Heart right ventricle (tissue), 16 donors: ENCODE measurements at regions not wholly inside any gene's neighbourhood (a gene's known extent, or its start where the extent isn't known, plus 50 kb on each side); places are given as distances from the start of the nearest gene placed in this dataset.

Experiments used
- ATAC-seq, 8 donors: fragments of 200-7000 bp; cut with Tn5 transposase; one replicate each; pipeline ENCODE4 v1.9.1; 2020; ENCODE audit warnings: mild to moderate bottlenecking in 8 of 8, moderate library complexity in 8 of 8, moderate number of reproducible peaks in 1 of 8
- DNase-seq, 2 donors: peaks; one replicate each; pipeline ENCODE4 v3.0.0-alpha.2; 2020
- H3K27ac ChIP-seq, 10 donors: fragments of 200-600 bp; sonication (generic) in 2 of 10; one replicate each; pipeline versions ENCODE4 v1.5.0 to v1.8.0; 2020 to 2022; ENCODE audit warnings: mild to moderate bottlenecking in 3 of 10
- H3K27me3 ChIP-seq, 7 donors: fragments of 200-600 bp; one replicate each; pipeline ENCODE4 v1.8.0; 2021 to 2022; ENCODE audit warnings: mild to moderate bottlenecking in 2 of 7
- H3K36me3 ChIP-seq, 9 donors: fragments of 200-600 bp; sonication (generic) in 1 of 9; one replicate each; pipeline versions ENCODE4 v1.5.0 to v1.8.0; 2020 to 2022; ENCODE audit warnings: mild to moderate bottlenecking in 2 of 9
- H3K4me1 ChIP-seq, 9 donors: fragments of 200-600 bp; sonication (generic) in 1 of 9; one replicate each; pipeline versions ENCODE4 v1.5.0 to v1.8.0; 2020 to 2022; ENCODE audit warnings: mild to moderate bottlenecking in 4 of 9
- H3K4me3 ChIP-seq, 10 donors: fragments of 200-600 bp; sonication (generic) in 2 of 10; one replicate each; pipeline versions ENCODE4 v1.5.0 to v1.8.0; 2020 to 2022; ENCODE audit warnings: mild to moderate bottlenecking in 7 of 10, moderate library complexity in 2 of 10
- H3K9me3 ChIP-seq, 11 donors: fragments of 200-600 bp in 10 of 11; sonication (generic) in 2 of 11; one replicate each; pipeline versions ENCODE4 v1.5.0 to v1.8.0; 2013 to 2022; ENCODE audit warnings: mild to moderate bottlenecking in 2 of 11, control low read depth in 1 of 11, moderate library complexity in 1 of 11
- CTCF ChIP-seq, 9 donors: fragments of 200-600 bp; sonication (generic) in 2 of 9; IDR thresholded peaks; one replicate each; pipeline versions ENCODE4 v1.5.0 to v1.8.0; 2021 to 2022; ENCODE audit warnings: antibody characterized with exemption in 9 of 9, mild to moderate bottlenecking in 5 of 9, moderate library complexity in 1 of 9
- whole genome bisulfite sequencing, 2 donors: extraction: QIAGEN DNeasy Blood & Tissue Kit; methylation state at CpG; one replicate each; pipeline ENCODE4 v1.1.7; 2013; ENCODE audit warnings: inconsistent platforms in 1 of 2; 5-methylcytosine and 5-hydroxymethylcytosine counted together
- intact Hi-C, 10 donors: fragments of 100-400 bp; cut with DNase I; formaldehyde crosslinking; loops; one replicate each; pipeline versions ENCODE4 v1.11.1 to v1.14.2; 2022
- donor health status: Arrhythmogenic right ventricular cardiomyopathy.
- donor health status: ischemic (EF 13 %, LVEDD 7.1; RV severe dilation, severe dysfunction).
- donor health status: healthy with polysubstance abuse.
- donor health status: DM: no; HTN: yes; CAD: no.
- donor health status: DM: no; HTN: no; CAD: no.
- donor health status: ischemic (EF 25% LVEDD 6.9; RV normal size, moderate dysfunction).
- donor health status: ischemic (EF 25% LVEDD 5.7; RV mildly dilated, moderate dysfunction).
- donor health status: healthy.
- donor health status: DM: yes; HTN: yes; CAD: no.
- donor health status: Ischemic cardiomyopathy.
- donor health status: ischemic (EF 35%, LVEDD 5.7; RV mildly dilated, moderate dysfunction).
- donor health status: nonischemic (EF 11% LVEDD 7.7; RV severe dilation, severe dysfunction).
- donor health status: DM: yes; HTN: yes; CAD: no.
- donor health status: PGD.
- donor health status: ischemic (EF 29% LVEDD 5.4; RV normal size, mild dysfunction).
- donor health status: nonischemic (EF 23%, LVEDD 6.1; RV moderate dilation, normal function).

- intact Hi-C loops, result no loop called here
- DNase-seq (no peak), ATAC-seq (no peak)
- Histone ChIP-seq H3K9me3 (peaks cover 0 to 13% (median 0%) of the 10 kb centered on the region in 11 donors), H3K27ac (no peak overlapping the region), H3K4me3 (no peak overlapping the region), H3K27me3 (no peaks in the 10 kb centered on the region), H3K36me3 (no peaks in the 10 kb centered on the region), H3K4me1 (no peaks in the 10 kb centered on the region)
- TF ChIP-seq CTCF (IDR thresholded peaks at IDR 0.05), result no peak
- WGBS, 2 donors, result 78 to 80% methylated on average over 2 of the region's 2 CpGs
Observed at GRCh38 chr6:74058606-74059005, 362.6 kb downstream of the CD109 start.

GRCh38 chr6:74057326-74057725 is 361.3 kb downstream of the CD109 start:
- ATAC-seq (no peak), DNase-seq (no peak)
- no peaks in the 10 kb centered on the region for H3K27me3 ChIP-seq
- no peaks in the 10 kb centered on the region for H3K4me1 ChIP-seq
- peaks cover 0 to 13% (median 0%) of the 10 kb centered on the region in 11 donors for H3K9me3 ChIP-seq
- H3K4me3 ChIP-seq, result no peak overlapping the region
- intact Hi-C loops, result no loop called here
- H3K27ac ChIP-seq, result no peak overlapping the region
- WGBS, 2 donors, result 76 to 79% methylated on average over 2 of the region's 2 CpGs
- no peak for TF ChIP-seq CTCF (IDR thresholded peaks at IDR 0.05)
- H3K36me3 ChIP-seq, result no peaks in the 10 kb centered on the region

- TF ChIP-seq CTCF (IDR thresholded peaks at IDR 0.05), result no peak
- Histone ChIP-seq H3K27me3 (peaks cover 0 to 3% (median 0%) of the 10 kb centered on the region in 7 donors), H3K36me3 (no peaks in the 10 kb centered on the region), H3K4me3 (no peak overlapping the region), H3K27ac (no peak overlapping the region), H3K9me3 (peaks cover 0 to 13% (median 0%) of the 10 kb centered on the region in 11 donors), H3K4me1 (no peaks in the 10 kb centered on the region)
- DNase-seq (no peak), ATAC-seq (no peak)
- intact Hi-C loops, result no loop called here
Observed at GRCh38 chr6:74054190-74054589, 358.2 kb downstream of the CD109 start.

GRCh38 chr6:74050921-74051320 is 354.9 kb downstream of the CD109 start:
- H3K27ac ChIP-seq, result no peak overlapping the region
- ATAC-seq (no peak), DNase-seq (no peak)
- no peaks in the 10 kb centered on the region for H3K36me3 ChIP-seq
- peaks cover 0 to 8% (median 0%) of the 10 kb centered on the region in 11 donors for H3K9me3 ChIP-seq
- intact Hi-C loops, result no loop called here
- no peak overlapping the region for H3K4me3 ChIP-seq
- WGBS, 2 donors, result 49 to 54% methylated on average over 3 of the region's 3 CpGs
- H3K4me1 ChIP-seq, result no peaks in the 10 kb centered on the region
- TF ChIP-seq CTCF (IDR thresholded peaks at IDR 0.05), result no peak
- H3K27me3 ChIP-seq, result peaks cover 0 to 3% (median 0%) of the 10 kb centered on the region in 7 donors
